ENCODE measurements at regions not wholly inside any gene's neighbourhood (a gene's known extent, or its start where the extent isn't known, plus 50 kb on each side); places are given as distances from the start of the nearest gene placed in this dataset.

GRCh38 chr15:52857937-52858781 lies 68.0 kb upstream of the ONECUT1 start:
- DNase-seq (ENCODE audit: low spot score) = no peak
- intact Hi-C loops (cut with DNase I) = loop anchor here in 1 of 2 donors (5.0 kb wide), 1 partner anchor 86 kb away; no protein-coding TSS in a partner anchor

DNA sequence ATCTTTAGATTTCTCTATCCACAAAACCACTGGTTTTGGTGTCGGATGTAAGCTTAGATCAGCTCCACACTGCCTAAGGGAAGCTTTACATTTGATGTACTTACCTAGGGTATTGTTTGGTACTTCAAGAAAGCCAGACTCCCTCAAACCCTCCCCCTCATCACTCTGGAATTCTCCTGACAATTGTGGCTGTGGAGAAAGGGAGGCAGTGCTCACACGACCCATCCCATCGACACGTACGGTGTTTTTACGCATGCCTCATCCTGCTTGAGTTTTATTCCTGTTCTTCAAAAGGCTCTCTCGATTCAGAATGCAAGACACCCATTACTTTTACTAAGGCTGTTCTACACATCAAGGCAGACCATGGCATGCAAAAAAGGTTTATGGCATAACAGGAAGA lies 67.3 kb upstream of the ONECUT1 start:
- intact Hi-C loops (cut with DNase I) = loop anchor here in 1 of 2 donors (5.0 kb wide), 1 partner anchor 85 kb away; no protein-coding TSS in a partner anchor
- DNase-seq (ENCODE audit: low spot score) = no peak

DNA sequence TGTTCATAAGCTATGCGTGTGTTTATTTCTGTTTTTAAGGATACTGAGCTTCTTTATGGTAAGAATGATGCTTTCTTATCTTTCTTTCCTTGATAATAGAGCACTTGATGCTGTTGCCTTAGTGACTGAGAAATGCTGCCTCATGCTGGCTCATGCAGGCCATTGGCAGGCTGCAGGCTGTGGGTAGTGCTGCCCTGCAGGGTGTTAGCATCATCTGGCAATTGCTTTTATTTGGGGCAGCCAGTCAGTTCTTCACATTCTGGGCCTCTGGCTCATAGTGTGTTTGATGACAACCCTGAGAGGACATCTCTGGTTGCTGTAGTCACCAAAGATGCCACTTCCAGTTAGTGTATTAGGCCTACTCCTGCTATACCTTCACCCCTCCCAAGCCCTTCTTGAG lies 66.2 kb upstream of the ONECUT1 start:
- DNase-seq (ENCODE audit: low spot score) = no peak
- intact Hi-C loops (cut with DNase I) = loop anchor here in 1 of 2 donors (5.0 kb wide), 1 partner anchor 84 kb away; no protein-coding TSS in a partner anchor

- intact Hi-C loops (cut with DNase I) = loop anchor here in 1 of 2 donors (5.0 kb wide), 1 partner anchor 83 kb away; no protein-coding TSS in a partner anchor
- DNase-seq (ENCODE audit: low spot score) = no peak
These were observed 65.0 kb upstream of the ONECUT1 start for GRCh38 chr15:52855157-52855556.

- intact Hi-C loops (cut with DNase I) = no loop called here
- DNase-seq (ENCODE audit: low spot score) = no peak
These were observed 54.7 kb upstream of the ONECUT1 start for GRCh38 chr15:52844823-52845222.
